HG03108 (cell line): ENCODE measurements at regions not wholly inside any gene's neighbourhood (a gene's known extent, or its start where the extent isn't known, plus 50 kb on each side); places are given as distances from the start of the nearest gene placed in this dataset.
"Not testable (repeated sequence)": the region's sequence is repeated elsewhere in the genome, so short reads cannot be mapped to it uniquely, and the experiment has no call there.

Experiments
- ATAC-seq: cut with Tn5 transposase; IDR thresholded peaks from one replicate; pipeline ENCODE4 v1.9.1; 2021; ENCODE audit warnings: moderate library complexity; ENCODE audit not compliant: unreplicated experiment

DNA sequence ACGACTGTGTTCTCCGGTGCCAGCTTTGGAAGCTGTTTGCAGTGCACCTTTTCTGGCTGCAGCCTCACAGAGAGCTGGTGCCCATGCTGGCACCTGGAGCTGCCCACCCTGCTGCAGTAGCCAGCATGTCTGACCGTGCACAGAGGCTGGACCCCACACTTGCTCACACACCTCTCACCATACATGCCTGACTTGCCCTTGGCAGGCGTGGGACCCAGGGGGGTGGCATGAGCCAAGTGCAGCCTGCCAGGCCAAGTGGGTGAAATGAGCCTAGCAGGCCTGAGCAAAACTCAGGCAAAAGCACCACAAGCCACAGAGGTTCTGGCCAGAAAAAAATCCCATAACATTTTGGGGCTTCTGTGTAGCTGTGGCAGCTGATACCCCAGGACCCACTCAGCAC, 258.8 kb downstream of the XPNPEP1 start:
- no peak for ATAC-seq

DNA sequence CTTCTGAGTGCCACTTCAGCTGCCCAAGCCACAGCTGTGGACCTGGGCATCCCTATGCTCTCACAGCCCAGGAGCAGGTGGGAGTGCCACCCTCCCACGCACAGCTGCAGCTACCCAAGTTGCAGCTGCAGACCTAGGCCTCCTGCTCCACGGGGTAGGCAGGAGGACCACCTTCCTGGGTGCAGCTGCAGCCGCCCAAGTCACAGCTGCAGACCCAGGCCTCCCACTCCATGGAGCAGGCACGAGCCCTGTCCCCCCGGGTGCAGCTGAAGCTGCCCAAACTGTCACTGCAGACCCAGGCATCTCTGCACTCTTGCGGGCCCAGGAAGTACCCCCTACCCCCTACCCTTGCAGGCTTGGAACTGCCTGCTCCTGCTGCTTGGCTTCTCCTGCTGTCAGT, 260.2 kb downstream of the XPNPEP1 start:
- no peak for ATAC-seq

DNA sequence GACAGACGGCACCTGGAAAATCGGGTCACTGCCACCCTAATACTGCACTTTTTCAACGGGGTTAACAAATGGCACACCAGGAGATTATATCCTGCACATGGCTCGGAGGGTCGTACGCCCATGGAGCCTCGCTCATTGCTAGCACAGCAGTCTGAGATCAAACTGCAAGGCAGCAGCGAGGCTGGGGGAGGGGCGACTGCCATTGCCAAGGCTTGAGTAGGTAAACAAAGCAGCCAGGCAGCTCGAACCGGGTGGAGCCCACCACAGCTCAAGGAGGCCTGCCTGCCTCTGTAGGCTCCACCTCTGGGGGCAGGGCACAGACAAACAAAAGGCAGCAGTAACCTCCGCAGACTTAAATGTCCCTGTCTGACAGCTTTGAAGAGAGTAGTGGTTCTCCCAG, 270.7 kb downstream of the XPNPEP1 start:
- not testable (repeated sequence) for ATAC-seq

DNA sequence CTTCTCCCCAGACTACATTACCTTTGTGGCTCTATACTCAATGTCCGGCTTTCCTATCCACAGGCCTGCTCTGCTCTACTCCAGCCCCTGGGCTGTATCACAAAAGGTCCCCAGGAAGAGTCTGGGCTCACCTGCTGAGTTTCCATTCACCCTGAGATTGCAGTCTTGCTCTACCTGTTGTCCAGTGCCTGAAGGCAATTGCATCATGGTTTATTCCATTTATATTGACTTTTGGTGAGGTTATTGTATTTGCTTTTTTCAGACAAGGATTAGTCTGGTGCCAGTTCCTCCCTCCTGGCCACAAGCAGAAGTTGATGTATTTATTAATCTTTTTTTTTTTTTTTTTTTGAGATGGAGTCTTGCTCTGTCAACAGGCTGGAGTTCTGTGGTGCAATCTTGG, 273.1 kb downstream of the XPNPEP1 start:
- ATAC-seq = no peak

DNA sequence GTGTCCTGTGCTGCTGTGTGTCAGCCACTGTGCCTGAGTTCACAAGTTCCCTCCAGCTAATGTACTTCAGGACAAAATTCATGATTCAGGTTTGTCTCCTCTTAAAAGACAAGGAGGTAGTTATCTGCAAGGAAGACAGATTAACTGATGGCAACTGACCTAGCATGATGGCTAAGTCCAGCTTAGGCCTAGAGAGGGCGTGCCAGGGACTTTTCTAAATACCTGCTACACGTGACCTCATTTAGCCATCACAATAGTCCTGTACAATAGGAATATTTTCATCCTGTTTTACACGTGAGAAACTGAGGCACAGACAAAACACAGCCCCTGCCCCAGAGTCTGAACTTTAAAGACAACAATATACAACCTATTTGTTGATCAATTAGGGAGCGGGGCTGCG, 275.7 kb downstream of the XPNPEP1 start:
- no peak for ATAC-seq

DNA sequence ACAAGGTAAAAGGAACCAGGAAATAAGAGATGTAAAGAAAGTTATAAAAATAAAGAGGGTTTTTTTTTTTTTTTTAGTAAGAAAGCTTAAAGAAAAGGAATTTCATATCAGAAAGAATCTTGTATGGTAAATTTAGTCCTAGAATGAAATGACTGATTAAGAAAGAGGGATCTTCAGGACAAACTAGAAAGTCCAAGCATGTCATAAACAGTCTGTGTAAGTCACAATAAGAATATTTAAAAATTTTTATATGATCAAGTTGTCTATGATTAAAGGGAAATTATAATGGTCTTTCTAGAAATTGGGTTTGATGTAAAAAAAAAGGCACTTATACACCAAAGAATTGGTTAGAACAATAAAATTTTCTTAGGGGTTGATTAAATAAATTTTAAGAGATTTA, 289.5 kb downstream of the XPNPEP1 start:
- ATAC-seq = no peak

DNA sequence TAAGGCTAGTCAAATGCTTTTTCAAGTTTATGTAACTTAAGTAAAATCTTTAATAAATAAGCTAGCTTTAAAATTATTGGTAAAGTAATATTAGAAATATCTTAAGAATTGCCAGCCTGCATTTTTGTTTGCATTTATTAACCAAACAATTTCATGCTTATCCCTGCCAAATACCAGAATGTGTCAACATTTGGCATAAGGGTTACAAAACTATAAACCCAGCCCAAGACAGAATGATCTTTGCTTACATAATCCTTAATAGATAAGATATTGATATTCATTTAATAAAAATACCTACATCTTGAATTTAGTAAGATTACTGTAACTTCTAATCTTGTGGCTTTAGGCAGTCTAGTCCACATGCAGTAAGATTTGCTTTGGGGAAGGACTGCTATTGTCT, 290.3 kb downstream of the XPNPEP1 start:
- not testable (repeated sequence) for ATAC-seq

DNA sequence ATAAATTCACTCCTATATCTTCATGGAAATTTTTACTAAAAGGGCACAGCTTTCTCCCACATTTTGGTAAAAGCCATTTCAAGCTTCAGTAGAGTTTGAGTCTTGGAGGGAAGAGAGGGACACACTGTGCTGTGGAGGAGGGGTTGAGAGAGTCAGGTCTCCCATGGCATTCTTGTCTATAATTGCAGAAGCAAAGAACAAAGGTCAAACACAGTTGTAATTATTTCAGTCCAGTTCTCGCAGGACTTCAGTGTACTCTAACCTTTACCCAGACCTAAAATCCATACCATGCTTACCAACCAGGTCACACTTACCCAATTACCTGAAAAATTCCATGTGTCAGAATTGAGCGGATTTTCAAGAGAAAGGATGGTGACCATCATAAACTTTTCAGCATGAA, 298.4 kb downstream of the XPNPEP1 start:
- no peak for ATAC-seq

DNA sequence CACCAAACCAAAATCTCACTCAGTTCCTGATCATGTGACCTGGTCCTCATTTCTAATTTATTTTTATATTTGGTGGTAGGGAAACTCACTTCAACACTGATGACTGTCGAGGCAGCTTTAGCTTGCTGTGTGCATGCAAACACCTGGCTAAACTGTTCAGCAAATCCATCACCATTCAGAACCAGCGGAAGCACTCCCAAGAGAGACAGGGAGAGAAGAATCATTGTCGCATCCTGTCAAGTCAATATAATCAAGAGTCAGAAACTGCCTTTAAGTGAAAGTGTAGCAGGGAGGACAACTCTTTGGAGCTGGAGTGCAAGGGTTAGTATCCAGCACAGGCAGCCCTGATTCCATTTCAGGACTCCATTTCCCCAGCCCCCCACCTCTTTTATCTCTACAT, 300.7 kb downstream of the XPNPEP1 start:
- no peak for ATAC-seq

DNA sequence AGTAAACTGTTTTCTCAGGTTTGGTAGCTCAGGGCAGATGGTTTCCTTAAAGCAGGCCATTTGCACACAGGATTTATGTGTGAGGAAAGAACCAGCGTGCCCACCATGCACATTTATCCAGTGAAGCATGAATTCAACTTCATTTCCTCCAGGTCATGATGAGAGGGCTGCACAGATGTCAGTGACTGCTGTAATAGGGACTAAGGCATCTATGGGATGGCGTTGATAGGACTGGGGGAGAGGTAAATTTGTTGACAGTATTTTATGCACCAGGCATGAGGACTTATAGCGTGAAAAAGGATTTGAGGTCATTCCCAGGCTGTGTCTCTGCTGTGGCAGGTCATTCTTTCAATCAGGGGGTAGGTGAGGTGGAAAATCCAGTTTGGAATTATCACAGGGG, 302.9 kb downstream of the XPNPEP1 start:
- ATAC-seq = no peak

DNA sequence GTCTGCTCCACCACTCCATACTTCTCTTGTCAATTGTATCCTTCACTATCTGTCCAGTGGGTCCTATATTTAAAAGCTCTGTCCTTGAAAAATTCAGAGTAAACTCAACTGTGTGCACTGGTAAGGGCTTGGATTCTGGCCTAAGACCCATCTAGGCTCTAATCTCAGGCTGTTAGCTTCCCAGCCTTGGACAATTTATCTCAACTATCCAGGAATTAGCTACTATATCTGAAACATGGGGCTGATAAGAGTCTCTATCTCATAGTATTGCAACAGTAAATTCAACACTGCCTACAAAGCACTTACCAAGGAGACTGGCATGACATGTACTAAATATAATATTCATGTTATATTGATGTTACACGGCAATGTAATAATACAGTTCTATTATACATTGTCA, 303.4 kb downstream of the XPNPEP1 start:
- ATAC-seq = no peak

DNA sequence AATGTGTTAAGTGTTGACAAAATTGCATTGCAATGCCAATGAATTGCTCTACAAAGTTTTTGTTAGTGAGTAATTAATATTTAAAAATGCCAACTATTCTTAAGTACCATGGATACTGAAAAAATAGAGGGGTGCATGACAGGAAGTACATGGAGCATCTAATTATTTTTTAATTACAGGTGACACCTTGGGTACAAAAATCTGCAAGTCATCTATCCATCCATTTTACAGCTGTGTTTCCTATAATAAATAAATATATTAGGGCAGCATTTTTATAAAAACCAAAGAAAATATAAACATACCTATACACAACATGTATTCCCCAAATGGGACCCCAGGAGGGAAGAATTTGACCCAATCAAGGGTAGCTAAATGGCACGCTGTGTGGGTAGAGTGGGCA, 304.6 kb downstream of the XPNPEP1 start:
- ATAC-seq = no peak

DNA sequence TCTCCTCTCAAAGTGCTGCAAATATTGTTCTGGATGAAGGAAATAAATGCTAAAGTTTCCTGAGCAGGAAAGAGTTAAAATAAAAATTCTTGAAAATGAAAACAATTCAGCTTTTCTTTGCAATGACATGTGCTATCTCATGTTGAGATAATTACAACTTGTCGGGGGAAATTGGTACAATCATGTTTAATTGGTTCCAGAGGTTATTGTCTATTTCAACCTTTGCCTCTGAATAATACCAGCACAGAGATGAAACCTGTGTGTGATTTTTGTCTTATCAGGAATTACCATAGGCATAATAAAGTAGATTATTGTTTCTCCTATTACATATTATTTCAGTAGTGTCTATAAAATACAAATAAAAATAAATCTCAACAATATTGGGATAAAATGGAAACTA, 305.0 kb downstream of the XPNPEP1 start:
- ATAC-seq = no peak

DNA sequence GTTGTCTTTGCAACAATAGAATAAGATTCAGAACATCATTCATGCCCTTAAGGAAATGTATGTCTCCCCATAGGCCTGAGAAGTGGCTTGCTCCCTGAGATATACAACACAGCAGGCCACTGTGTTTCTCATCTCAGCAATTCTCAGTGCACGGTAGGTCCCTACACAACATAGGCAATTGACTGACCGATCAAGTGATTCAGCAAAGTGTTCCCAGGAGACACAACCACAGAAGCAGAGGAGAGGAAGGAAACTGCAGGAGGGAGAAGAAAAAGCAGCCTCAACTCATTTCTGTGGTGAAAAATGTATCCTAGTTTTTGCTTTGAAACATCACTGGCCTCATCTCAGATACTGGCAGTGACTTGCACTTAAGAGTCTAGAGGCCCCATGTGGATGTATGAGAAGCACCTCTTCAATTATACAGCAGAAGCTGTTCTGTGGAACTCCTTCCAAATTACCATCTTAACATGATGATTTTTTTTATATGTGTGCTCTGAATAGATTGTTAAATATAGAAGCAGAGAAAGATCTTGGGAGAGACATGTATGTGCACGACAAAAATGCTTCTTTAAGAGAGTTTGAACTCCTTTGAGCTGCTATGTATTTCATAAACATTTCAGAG, 306.8 kb downstream of the XPNPEP1 start:
- no peak for ATAC-seq

DNA sequence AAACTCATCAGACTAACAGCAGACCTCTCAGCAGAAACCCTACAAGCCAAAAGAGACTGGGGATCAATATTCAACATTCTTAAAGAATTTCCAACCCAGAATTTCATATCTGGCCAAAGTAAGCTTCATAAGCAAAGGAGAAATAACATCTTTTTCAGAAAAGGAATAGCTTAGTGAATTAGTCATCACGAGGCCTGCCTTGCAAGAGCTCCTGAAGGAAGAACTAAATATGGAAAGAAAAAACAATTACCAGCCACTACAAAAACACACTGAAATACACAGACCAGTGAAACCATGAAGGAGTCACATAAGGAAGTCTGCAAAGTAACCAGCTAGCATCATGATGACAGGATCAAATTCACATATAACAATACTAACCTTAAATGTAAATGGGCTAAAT, 328.0 kb downstream of the XPNPEP1 start:
- ATAC-seq = not testable (repeated sequence)

DNA sequence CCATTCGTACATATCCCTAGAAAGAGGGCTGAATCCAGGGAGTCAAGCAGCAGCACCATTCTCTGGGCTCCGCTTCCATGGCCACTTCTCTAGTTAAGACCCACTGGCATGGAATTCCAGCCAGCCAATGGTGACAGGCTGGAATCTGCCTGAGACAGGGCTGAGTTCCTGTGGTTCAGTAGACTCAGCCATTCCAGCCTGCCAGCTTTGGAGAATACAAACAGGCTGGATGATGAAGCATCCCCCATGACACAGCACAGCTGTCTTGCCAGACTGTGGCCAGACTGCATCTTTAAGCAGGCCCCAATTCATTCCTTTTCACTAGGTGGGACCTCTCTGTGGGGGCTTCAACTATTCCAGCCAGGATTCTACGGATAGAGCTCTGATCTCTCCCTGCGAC, 329.6 kb downstream of the XPNPEP1 start:
- no peak for ATAC-seq

DNA sequence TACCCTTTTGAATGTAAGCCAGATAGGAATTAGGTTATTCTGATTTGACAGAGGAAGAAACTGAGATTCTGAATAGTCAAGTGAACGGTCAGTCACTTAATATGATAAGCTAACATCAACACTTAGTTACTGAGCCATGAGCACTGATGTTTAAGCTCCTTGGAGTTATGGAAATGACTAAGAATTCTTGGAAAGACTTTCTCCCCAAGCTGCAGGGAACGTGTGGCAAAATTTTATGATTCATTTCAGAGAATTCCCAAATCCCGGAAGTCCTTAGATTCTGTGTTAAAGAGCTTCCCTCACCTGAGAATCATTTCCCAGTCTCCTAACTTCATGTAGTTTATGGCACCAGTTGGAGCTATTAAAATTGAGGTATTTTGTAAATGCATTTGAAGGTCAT, 330.9 kb downstream of the XPNPEP1 start:
- no peak for ATAC-seq

DNA sequence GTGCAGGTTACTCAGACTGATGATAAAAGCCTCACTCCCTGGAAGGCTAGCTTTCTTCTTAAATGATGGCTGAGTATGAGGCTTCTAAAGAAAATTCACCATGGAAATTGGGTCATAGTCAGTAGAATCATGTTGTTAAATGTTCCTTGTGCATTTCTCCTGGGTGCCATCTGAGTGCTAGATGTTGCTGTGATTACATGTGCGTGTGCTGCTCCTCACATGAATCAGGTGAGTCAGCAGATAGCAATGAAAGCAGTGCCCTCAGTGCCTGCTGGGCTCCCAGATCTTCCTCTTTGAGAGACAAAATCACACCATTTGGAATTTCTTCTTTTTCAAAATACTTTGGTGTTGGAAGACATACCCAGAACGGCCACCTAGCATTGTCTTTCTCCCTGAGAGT, 331.7 kb downstream of the XPNPEP1 start:
- no peak for ATAC-seq

DNA sequence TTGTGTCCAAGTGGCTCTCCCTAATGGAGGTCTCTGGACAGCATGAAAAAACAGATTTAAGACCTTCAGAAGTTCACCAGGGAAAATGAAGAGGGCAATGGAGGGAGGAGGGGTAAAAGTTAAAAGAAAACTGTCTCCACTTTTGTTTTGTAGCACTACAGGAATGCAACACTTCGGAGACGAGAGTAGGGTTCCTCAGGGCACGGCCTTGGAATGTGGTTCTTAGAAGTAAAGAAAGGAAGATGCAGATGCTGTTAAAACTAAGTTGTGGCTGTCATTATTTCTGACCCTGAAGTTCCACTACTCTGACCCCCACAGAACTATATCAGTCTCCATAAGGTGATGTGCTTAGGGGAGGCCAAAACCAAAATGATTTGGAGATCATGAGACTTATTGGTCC, 335.1 kb downstream of the XPNPEP1 start:
- no peak for ATAC-seq

DNA sequence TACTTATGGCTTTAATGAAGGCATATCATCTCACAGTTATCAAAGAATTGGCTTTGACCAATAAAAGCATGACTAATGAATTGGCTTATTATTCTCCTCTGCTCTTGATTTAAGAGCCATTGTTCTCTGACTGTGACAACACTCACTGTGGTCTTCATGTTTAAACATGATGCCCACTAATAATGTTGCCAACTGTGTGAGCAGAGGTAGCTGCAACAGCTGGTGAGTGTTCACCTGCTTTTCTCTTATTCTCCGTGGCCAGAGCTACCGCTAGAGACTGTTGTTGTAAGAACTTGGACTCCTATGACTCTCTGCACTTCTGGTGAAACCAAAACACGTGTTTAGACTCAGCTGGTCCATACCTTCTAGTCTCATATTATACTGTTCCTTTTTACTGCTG, 335.9 kb downstream of the XPNPEP1 start:
- no peak for ATAC-seq

DNA sequence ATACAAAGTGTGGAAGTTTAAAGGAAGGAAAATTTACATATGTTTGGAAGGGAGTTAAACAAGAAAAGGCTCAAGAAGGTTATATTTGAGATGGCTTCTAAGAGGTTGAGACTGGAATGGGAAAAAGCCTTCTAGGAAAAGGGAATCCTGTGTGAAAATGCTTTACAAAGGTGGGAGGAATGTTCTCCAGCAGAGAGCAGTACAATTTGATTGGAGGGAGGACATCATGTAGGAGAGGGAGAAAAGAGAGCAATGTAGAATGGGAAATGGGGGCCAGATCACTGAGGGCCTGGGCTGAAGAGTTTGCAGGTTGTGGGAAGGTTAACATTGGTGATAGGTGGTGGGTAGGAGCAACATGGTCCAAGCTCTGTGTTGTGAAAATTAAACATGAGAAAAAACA, 366.9 kb downstream of the XPNPEP1 start:
- ATAC-seq = no peak

DNA sequence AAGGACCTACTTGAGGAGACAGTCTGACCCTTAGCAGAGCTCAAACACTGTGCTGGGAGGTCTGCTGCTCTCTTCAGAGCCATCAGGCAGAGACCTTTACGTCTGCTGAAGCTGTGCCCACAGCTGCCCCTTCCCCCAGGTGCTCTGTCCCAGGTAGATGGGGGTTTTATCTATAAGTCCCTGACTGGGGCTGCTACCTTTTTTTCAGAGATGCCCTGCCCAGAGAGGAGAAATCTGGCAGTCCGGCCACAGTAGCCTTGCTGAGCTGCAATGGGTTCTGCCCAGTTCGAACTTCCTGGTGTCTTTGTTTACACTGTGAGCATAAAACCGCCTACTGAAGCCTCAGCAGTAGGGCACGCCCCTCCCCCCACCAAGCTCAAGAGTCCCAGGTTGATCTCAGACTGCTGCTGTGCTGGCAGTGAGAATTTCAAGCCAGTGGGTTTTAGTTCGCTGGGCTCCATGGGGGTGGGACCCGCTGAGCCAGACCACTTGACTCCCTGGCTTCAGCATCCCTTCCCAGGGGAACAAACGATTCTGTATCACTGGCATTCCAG, 381.2 kb downstream of the XPNPEP1 start:
- ATAC-seq = not testable (repeated sequence)

DNA sequence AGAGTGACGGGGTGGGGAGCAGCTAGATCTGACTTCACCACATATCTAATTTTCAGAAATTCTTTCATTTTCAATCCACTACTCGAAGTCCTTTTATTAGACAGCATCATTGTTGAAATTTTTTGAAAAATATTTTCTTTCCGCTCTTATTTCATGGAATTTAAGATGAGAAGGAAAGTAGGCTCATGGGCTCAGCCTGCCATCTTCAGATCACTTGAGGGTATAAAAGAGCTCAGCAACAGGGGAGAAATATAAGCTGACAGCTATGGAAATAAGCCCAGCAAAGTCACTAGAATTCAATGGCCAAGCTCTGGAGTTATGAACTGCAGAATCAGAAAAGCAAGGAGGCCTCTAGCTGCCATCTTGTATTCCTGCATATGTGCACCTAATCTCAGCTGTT, 389.1 kb downstream of the XPNPEP1 start:
- ATAC-seq = no peak
